Chondrocyte (in vitro differentiated cells): ENCODE measurements at regions not wholly inside any gene's neighbourhood (a gene's known extent, or its start where the extent isn't known, plus 50 kb on each side); places are given as distances from the start of the nearest gene placed in this dataset.
A peak's percentile ranks its signal among the peaks of the same experiment; 100 is the strongest.
"Not testable (repeated sequence)": the region's sequence is repeated elsewhere in the genome, so short reads cannot be mapped to it uniquely, and the experiment has no call there.

Experiments
- DNase-seq: peaks from one replicate; pipeline ENCODE4 v3.0.0; 2021; ENCODE audit warnings: mixed read lengths, low spot score
- H3K27ac Mint-ChIP-seq: one replicate; pipeline ENCODE4 v1.8.0; 2021; ENCODE audit warnings: mild to moderate bottlenecking, moderate library complexity, mixed read lengths; ENCODE audit not compliant: unreplicated experiment
- H3K27me3 Mint-ChIP-seq: 2 replicates; pipeline ENCODE4 v1.8.0; 2021; ENCODE audit warnings: low read depth, mixed read lengths
- H3K36me3 Mint-ChIP-seq: 2 replicates; pipeline ENCODE4 v1.8.0; 2021; ENCODE audit warnings: low read depth, mixed read lengths
- H3K4me1 Mint-ChIP-seq: 2 replicates; pipeline ENCODE4 v1.8.0; 2021; ENCODE audit warnings: low read depth, mild to moderate bottlenecking, mixed read lengths
- H3K4me3 Mint-ChIP-seq: one replicate; pipeline ENCODE4 v1.8.0; 2021; ENCODE audit warnings: mild to moderate bottlenecking, moderate library complexity, mixed read lengths; ENCODE audit not compliant: unreplicated experiment
- H3K9me3 Mint-ChIP-seq: 2 replicates; pipeline ENCODE4 v1.8.0; 2021; ENCODE audit warnings: low read depth, mixed read lengths
- TF ChIP-seq, protein P1 (sequence below): fragments of 200-600 bp; sonication (generic); IDR thresholded peaks from 2 replicates; pipeline ENCODE4 v1.5.0; 2021; ENCODE audit warnings: antibody characterized with exemption, mild to moderate bottlenecking, moderate library complexity

DNA sequence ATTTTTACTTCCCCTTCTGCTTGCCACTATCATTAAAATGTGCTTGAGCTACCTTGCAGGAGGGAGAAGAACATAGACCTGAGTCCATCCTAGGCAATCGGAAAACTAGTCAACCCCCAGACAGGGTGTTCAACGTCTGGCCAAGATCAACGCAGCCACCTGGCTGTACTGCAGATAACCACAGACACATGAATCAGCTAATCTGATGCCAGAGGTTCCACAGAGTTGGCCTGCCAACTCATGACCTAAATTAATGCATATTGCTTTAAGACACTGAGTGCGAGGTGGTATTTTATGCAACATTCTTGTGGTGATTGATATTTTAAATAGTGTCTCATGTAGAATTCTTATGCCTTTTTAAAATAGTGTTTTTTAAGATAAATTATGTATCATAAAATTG lies 1283.8 kb upstream of the PABPC4L start:
- no peaks in the 10 kb centered on the region for H3K9me3 Mint-ChIP-seq
- H3K4me1 Mint-ChIP-seq: no peaks in the 10 kb centered on the region
- H3K27ac Mint-ChIP-seq: no peak overlapping the region
- no peaks in the 10 kb centered on the region for H3K36me3 Mint-ChIP-seq
- TF ChIP-seq, protein P1, sequence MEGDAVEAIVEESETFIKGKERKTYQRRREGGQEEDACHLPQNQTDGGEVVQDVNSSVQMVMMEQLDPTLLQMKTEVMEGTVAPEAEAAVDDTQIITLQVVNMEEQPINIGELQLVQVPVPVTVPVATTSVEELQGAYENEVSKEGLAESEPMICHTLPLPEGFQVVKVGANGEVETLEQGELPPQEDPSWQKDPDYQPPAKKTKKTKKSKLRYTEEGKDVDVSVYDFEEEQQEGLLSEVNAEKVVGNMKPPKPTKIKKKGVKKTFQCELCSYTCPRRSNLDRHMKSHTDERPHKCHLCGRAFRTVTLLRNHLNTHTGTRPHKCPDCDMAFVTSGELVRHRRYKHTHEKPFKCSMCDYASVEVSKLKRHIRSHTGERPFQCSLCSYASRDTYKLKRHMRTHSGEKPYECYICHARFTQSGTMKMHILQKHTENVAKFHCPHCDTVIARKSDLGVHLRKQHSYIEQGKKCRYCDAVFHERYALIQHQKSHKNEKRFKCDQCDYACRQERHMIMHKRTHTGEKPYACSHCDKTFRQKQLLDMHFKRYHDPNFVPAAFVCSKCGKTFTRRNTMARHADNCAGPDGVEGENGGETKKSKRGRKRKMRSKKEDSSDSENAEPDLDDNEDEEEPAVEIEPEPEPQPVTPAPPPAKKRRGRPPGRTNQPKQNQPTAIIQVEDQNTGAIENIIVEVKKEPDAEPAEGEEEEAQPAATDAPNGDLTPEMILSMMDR: no peak
- no peaks in the 10 kb centered on the region for H3K27me3 Mint-ChIP-seq
- H3K4me3 Mint-ChIP-seq: no peak overlapping the region
- DNase-seq: no peak

DNA sequence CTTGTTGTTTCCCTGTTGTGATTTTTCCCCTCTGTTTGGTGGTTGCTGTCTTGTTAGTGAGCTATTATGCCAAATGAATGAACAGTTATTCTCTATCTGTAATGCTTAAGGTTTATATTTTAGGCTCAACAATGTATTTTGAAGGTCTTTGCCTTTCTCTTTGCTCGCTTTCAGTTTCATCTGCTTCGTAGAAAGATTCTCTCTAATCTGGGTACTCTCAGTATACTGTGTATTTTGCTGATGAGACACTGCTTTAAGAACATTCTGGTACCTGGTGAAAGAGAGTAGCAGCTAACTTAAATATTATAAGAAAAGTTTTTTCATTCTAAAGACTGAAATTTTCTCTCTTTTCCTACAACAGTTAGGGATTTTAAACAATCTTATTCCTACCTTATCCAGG lies 1274.7 kb upstream of the PABPC4L start:
- Mint-ChIP-seq H3K9me3 (peaks cover 17% of the 10 kb centered on the region), H3K4me1 (no peaks in the 10 kb centered on the region), H3K27ac (no peak overlapping the region), H3K36me3 (peaks cover 13% of the 10 kb centered on the region), H3K4me3 (no peak overlapping the region), H3K27me3 (peaks cover 6% of the 10 kb centered on the region)
- TF ChIP-seq, protein P1: no peak
- no peak for DNase-seq

DNA sequence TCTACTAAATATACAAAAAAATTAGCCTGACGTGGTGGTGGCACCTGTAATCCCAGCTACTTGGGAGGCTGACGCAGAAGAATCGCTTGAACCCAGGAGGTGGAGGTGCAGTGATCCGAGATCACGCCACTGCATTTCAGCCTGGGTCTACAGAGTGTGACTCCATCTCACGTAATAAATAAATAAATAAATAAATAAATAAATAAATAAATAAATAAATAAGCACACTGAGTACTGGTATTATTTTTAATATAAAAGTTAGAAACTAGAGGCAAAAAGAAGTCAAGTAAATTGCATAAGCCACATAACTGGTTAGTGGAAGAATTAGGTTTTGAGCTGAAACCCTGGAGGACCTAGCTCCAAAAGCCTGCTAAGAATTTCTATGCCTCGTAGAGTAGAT lies 1262.7 kb upstream of the PABPC4L start:
- H3K9me3 Mint-ChIP-seq: peaks cover 5% of the 10 kb centered on the region
- no peak overlapping the region for H3K4me3 Mint-ChIP-seq
- H3K36me3 Mint-ChIP-seq: peaks cover 1% of the 10 kb centered on the region
- H3K27me3 Mint-ChIP-seq: no peaks in the 10 kb centered on the region
- DNase-seq: no peak
- H3K27ac Mint-ChIP-seq: no peak overlapping the region
- TF ChIP-seq, protein P1: no peak
- peaks cover 3% of the 10 kb centered on the region for H3K4me1 Mint-ChIP-seq

DNA sequence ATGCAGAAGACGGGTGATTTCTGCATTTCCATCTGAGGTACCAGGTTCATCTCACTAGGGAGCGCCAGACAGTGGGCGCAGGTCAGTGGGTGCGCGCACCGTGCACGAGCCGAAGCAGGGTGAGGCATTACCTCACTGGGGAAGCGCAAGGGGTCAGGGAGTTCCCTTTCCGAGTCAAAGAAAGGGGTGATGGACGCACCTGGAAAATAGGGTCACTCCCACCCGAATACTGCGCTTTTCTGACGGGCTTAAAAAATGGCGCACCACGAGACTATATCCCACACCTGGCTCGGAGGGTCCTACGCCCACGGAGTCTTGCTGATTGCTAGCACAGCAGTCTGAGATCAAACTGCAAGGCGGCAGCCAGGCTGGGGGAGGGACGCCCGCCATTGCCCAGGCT lies 1246.0 kb upstream of the PABPC4L start:
- not testable (repeated sequence) for H3K4me1 Mint-ChIP-seq, H3K4me3 Mint-ChIP-seq
- peaks cover 10% of the 10 kb centered on the region for H3K9me3 Mint-ChIP-seq

DNA sequence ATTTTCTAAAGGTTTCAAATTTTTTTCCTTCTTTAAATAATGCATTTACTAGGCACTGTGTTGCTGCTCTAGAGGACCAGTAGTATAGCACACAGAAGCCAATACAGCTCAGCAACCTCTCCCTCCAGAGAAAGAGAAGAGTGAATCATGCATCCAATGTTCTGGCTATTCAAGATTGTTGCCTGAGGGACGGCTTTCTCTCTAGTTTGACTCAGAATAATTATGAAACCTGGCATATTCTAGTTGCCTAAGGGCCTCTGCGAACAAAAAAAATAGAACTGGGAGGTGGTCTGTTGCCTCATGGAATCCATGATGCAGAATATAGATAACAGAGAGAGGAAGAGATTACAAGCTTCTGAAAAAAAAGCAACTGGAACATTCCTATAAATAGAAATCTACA lies 1233.3 kb upstream of the PABPC4L start:
- H3K36me3 Mint-ChIP-seq: peaks cover 11% of the 10 kb centered on the region
- TF ChIP-seq, protein P1: no peak
- DNase-seq: no peak
- peaks cover 3% of the 10 kb centered on the region for H3K4me1 Mint-ChIP-seq
- no peaks in the 10 kb centered on the region for H3K27me3 Mint-ChIP-seq
- H3K27ac Mint-ChIP-seq: no peak overlapping the region
- no peak overlapping the region for H3K4me3 Mint-ChIP-seq
- peaks cover 36% of the 10 kb centered on the region for H3K9me3 Mint-ChIP-seq

More for the DNA sequence above, 1246.0 kb upstream of the PABPC4L start:
- peak; percentile 25 for DNase-seq
- H3K27ac Mint-ChIP-seq, H3K27me3 Mint-ChIP-seq, H3K36me3 Mint-ChIP-seq: not testable (repeated sequence)

DNA sequence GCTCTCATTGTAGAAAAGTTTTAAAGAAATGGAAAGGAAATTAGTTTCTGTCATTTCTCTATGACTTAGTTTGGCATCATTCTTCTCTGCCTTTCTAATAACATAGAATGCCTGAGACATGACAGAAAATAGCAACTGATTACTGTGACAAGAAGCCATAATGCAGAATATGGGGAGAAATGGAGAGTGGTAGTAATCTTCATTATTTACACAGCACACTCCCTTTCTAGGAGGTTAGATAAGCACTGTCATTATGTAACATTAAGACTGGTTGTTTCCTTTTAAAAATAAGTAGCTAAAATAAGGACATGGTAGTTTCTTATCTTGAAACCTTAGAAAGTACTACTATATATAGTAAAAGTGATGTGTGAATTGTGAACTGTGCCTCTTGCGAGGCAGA lies 1227.9 kb upstream of the PABPC4L start:
- TF ChIP-seq, protein P1: no peak
- Mint-ChIP-seq H3K9me3 (no peaks in the 10 kb centered on the region), H3K27me3 (no peaks in the 10 kb centered on the region), H3K4me3 (no peak overlapping the region), H3K27ac (no peak overlapping the region), H3K4me1 (peaks cover 3% of the 10 kb centered on the region), H3K36me3 (no peaks in the 10 kb centered on the region)
- no peak for DNase-seq
